HG02885 (cell line): ENCODE measurements at regions not wholly inside any gene's neighbourhood (a gene's known extent, or its start where the extent isn't known, plus 50 kb on each side); places are given as distances from the start of the nearest gene placed in this dataset.

Source experiments
- ATAC-seq: cut with Tn5 transposase; IDR thresholded peaks from one replicate; pipeline ENCODE4 v1.9.1; 2021; ENCODE audit warnings: mild to moderate bottlenecking; ENCODE audit not compliant: unreplicated experiment, poor library complexity

DNA sequence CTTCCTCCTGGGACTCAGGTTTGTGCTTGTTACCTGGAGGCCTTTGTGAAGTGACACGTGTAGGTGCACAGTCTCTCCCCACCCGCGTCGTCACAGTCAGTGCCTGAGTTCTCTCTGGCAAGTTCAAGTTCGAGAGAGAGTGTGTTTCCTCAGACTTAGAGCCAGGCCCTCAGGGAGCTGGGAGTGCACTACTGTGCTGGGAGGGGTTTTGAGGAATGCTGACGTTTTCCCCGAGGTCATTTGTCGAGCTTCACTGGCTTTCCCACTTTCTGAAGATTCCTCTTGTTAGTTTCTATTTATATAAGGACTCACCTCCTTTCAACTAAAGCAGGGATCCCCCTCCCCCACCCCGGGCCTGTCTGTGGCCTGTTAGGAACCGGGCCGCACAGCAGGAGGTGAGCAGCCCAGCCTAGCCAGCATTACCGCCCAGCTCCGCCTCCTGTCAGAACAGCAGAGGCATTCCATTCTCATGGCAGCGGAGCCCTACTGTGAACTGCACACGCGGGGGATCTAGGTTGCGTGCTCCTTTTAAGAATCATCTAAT lies 209.2 kb downstream of the DIRAS2 start:
- no peak for ATAC-seq

DNA sequence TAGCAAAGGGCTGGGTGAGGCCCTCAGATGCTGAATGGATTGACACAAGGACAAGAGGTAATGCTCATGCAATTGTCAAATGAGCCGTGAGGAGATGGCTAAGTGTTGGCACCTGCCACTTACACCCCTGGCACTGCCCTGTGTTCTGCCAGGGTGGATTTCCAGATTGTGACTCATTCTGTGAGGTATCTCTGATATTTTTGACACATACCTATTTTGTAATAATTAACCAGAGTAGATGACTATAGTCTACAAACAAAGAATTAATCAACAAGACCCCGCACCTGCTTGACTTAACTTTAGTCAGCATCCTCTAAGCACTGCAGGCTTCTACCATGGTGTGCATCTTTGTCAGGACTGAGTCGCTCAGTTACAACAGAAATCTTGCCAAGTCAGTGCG lies 200.8 kb downstream of the DIRAS2 start:
- no peak for ATAC-seq

DNA sequence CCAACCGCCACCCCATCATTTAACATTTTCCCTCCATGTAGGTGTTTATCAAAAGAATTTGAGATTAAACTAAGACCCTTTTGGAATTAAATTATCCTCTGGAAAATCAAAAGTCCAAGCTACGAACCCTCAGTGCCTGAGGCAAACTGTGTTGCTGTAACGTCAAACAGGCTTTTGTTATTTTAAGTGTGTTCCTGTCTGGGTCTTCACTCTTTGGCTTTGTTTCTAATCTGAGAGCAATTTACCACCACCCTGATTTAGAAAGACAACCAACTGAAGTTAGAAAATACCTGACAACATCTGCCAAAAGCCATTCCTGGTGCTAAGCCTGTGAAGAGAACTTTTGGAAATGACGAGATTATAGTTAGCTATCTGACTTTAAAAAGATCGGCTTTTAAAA lies 199.9 kb downstream of the DIRAS2 start:
- ATAC-seq = no peak

DNA sequence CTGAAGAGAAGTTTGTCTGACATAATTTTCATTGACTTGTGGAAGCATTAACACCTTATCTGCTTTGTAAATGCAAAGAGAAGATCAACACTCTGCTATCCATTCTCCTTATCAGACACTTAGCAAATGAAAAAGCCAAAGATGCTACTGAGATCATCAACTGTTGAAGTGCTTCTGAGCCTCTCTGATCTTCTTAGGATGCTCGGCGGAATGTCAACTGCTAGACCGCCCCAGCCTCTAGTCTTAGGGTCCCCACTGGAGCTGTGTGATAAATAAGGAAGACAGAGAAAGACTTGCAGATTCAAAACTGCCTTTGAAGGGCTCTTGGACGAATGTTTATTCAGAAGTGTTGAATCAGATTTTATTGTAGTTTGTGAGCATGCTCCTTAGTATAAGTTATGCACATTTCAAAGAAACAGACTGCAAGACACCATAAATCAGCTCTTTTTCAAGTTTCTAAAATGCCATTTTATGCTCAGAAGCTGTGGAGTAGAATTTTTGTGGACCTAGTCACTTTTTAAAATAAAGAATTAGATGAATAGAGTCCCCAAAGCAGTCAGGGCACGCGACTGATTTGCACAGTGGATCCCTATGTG lies 197.9 kb downstream of the DIRAS2 start:
- ATAC-seq = no peak

DNA sequence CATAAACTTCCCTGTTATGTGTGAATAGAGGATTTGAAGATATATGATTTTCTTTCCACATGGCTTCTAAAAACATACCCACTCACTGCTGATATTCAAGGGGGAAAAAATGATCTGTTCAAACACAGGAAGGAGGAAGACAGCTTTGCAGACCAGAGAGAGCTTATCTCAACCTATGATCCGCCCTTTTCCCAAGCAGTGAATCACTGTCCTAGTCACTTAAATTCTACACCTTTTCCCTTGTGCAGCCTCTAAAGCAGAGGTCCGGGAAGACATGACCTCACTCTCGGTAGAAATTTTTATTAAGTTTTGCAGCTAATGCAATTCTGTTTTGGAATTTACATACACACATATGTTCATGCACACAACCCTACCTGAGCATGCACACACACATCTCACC lies 197.2 kb downstream of the DIRAS2 start:
- ATAC-seq = no peak

DNA sequence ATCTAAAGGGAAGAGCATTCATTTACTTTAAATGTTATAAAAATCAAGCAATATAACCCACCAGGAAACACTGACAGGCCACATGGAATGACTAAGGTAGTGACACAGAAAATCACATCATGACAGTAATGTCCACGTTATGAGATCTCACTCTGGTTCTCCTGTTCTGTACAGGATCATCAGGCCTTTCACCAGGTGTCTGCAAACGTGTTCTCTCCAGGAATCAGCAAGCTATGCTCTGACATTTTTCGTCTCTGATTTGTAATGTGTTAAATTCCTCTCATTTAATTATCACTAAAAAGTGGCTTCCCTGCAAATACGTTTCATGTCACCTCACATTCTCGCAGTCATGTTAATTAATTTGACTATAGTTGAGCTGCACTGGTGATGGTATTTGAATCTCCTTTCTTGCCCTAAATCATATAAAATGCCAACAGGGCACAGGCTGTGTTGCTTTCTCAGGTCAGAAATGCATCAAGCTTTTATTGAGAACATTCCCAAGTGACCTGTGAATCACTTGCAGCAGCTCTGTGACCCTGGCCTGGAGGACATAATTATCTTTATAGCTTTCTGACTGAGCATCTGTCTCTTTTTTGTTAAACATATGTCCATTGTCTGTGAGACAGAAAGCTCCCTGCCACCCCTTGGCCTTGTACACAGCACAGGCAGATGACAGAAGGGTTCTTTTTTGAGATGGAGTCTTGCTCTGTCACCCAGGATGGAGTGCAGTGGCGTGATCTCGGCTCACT lies 196.2 kb downstream of the DIRAS2 start:
- no peak for ATAC-seq

DNA sequence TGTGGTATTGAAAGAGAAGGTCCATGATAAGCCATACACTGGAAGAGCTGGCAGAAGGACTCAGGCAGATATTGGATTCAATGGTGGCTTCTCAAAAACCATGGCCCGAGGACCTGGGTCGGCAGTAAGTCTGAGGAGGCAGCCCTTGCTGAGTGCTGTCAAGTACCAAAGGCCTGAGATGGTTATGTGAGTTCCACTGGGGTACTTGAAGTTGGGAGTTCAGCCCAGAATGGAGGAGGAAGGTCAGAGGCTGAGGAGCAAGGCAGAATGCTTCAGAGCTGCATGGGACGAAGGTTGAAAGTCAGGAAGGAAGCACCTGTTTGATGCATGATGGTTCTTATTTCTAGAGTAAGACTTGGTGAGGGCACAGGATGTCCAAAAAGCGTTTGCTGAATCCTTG lies 194.9 kb downstream of the DIRAS2 start:
- no peak for ATAC-seq

DNA sequence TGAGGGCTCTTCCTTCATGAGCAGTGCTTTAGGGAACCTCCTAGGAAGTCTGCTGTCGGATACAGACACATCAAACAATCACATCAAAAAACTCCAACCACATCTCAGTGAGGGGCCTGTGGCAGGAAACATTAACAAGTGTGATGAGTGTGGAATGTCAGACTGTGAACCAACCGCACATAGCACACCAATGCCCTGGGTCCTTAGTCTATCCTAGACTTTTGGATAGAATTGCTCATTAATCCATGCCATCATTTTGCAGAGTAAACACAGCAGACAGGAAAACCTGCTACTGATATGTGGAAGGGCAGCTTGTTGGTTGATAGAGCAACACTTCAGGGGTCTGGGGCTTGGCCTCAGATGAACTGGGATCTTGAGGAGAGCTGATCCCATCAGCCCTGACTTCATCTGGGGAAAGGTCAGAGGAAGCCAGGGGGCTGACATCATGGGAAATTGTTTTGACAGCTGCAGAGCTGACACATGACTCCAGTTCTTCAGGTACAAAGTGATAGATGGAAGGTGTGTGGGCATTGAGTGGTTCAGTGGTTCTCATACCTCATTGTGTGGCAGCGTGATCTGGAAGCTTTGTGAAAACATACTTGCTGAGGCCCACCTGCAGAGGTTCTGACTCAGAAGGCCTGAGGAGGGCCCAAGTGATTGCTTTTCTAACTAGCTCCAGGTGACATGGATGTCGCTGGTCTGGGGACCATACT lies 193.3 kb downstream of the DIRAS2 start:
- ATAC-seq = no peak

DNA sequence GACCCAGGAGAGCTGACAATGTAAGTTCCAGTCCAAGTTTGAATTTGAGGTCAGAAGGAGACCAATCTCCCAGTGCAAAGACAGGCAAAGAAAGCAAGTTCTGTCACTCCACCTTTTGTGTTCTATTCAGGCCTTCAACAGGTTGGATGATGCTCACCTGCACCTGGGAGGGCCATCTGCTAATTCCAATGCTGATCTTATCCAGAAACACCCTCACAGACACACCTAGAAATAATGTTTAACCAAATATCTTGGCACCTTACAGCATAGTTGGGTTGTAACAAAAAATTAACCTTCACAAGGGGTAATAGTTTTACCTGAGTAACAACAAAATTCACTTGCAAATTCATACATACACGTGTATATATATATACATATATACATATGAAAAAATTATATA lies 190.8 kb downstream of the DIRAS2 start:
- ATAC-seq = no peak

DNA sequence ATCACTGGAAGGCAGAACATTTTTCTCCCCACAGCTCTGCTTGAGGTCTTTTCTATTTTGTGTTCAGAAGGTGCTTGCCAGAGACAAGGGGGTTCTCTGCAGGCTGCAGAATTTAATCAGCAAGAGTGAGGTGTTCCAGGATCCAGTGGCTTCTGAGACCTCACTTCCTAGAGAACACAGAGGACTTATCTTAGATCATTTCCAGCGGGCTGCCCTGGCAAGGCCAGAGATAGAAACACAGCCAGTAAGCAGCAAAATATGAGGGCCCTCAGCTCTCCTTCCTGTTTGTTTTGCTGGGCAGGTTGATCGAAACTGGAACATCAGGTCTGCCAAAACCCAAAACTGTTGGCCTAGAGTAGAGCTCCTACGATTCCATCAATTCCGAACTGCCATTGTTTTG lies 187.3 kb downstream of the DIRAS2 start:
- no peak for ATAC-seq

DNA sequence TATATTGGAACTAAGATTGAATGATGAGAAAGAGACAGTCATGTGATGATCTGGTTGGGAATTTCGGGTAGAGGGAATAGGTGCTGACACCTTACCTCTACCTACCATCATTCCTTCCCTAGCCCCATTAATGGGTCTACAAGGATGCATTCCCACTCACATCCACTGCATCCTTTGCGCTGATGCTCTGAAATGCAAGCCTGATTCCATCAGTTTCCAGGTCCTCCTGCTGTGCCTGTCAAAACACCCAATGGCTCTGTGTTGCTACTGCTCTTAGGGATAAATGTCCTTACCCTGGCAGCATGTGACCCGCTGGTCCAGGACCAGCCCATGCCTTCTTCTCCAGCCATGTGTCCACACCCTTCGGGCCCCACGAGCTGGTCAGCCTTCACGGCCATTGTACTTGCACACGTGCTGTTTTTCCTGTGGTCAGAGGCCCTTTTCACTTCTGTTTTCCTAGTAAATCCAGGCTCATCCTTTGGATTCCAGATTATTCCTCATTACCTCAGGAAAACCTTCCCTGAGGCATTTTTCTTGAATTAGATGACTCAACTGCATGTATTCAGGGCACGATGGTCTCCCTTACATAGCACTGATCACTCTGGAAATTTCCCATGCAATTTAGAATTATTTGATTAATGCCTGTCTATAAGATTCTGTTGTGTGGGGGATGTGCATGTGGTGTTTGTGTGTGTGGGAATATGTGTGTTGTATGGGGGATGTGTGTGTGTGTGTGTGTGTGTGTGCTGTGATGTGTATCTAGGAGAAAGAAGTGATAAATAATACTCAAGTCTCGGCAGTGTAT lies 185.0 kb downstream of the DIRAS2 start:
- no peak for ATAC-seq

DNA sequence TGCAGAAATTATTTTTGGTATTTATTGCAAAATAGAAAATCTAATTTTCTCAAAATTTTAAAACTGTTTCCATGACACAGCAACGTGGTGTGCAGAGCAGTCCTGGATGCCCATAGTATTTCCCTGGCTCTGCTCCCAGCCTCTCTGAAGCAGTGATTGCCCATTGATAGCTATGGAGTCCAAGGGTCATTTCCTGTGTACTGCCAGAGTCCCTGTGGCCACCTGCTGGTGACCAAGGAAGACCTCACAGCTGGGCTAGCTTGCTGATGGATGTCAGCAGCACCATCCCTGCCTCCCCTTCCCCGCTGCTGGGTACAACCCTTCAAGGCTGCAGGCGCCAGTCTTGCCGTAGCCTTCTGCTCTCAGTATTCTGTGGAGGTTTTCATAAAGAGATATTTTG lies 184.1 kb downstream of the DIRAS2 start:
- ATAC-seq = no peak

DNA sequence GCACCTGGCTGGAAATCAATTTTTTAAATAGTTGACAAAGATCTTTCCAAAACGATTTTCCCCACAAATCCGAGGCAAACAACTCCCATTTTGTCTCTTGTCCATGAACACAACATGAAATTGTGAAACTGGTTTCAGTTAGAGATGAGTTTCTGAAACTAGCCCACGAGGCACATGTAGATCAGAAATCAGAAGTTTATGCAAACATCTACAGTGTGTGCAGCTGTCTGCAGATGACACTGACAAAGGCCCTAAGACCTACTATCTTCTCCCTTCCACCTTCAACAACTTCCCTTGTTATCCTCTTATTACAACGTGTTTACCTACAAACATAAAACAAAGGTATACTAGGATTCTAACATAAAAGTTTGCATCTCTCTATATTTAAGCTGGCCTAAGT lies 183.3 kb downstream of the DIRAS2 start:
- ATAC-seq = peak; percentile 71

DNA sequence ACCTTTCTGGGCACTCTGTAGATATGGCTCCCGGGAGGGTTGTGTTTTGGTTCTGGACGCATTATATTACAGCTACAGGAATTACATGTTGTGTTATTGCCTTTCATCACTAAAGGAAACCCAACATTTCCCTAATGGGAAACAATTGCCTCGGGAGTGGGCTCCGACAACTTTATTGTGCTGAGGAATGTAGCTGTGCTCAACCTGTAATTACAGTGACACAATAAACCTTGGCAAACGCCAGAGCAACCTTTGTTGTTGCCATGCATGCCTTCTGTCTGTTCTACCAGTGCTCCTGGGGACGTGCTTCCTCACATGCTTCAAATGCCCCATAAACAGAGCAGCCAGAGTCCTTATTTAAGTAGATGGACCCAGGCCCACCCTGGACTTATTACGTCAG lies 182.4 kb downstream of the DIRAS2 start:
- ATAC-seq = no peak

DNA sequence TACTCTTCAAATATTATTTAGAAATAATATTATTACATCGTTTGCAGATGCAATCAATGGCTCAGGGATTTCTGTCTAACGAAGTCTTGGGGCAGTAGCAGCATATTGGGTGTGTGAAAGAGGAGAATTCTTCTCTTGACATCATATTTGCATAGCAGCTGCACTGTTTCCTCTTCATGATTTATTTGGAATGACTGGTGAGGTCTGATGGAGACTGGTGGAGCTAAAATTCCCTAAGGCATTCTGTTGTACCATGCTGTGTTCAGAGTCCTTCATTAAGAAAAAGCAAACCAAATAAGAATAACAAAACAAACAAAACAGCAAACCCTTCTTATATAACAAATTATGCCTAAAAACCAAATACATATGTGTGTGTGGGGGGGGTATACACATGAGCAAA lies 177.6 kb downstream of the DIRAS2 start:
- ATAC-seq = no peak

DNA sequence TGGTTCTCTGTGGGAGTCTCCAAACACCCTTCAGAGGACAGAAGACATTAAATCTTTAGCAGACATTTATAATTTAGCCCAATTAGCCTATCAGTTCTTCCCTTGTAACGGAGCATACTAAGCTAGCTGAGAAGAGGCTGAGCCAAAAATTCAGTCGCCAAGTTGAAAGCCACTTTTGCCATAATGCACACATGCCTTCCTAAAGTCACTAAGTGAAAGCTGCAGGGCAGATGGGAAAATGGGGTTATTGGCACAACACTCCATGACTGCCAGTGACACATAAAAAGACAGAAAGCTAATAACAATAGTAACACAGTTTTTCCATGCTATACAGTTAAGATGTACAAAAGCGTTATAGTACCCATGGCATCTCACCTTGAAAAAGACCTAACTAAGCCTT lies 176.2 kb downstream of the DIRAS2 start:
- ATAC-seq = no peak

DNA sequence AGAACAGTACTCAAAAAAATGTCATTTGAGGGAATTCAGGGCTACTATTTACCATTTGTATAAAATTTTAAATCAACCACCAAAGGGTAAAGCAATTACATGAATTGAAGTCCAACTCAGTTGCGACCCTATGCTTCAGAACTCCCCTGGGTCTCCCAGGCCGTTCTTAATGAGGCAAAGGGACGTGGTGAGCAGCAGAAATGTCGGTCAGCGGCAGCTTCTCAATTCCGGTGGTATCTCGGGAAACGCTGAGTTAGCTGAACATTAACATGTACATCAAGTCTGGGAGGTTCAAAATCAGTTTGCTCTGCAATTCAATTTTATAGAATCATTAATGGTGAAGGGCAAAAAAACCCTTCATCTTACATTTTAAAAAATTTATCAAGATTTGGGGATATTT lies 173.2 kb downstream of the DIRAS2 start:
- no peak for ATAC-seq

DNA sequence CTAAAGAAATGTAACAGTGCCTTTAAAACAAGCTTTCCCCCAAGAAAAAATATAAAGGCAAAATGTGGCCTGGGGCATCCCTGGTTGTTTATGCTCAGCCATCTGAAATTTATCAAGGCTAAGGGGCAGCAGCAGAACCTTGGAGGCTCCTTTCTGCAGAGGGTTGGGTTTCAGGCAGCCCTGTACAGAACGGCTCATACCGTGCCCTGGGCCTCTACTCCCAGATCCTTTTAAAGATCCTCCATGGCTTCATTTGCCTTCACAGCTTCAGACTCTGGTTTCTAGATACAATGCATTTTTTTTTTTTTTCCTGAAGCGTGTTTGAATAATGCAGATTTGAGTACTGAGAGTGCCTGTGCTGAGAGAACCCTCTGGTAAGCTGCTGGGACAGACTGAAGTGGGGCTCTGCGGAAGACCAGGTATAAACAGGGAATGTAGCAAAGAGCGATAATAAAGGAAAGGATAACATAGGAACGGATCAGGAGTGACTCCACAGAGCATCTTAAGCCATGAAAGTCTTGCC lies 172.7 kb downstream of the DIRAS2 start:
- ATAC-seq = no peak

DNA sequence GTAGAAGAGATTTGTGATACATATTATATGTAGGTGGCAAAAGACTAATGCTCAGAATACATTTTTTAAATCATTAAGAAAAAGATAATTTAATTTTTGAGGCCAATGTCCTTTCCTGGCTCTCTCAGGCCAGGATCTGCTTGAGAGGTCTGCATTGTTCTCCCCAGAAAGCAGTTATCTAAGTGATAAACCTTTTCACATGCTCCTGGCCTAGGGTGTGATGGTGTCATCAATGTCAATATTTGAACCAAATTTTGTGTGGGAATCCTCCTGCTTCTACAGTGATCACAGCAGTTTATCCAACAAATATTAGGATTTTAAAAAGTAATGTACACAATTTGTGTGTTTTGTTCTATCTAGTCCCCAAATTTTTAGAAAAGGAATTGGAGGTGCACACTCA lies 166.6 kb downstream of the DIRAS2 start:
- no peak for ATAC-seq

DNA sequence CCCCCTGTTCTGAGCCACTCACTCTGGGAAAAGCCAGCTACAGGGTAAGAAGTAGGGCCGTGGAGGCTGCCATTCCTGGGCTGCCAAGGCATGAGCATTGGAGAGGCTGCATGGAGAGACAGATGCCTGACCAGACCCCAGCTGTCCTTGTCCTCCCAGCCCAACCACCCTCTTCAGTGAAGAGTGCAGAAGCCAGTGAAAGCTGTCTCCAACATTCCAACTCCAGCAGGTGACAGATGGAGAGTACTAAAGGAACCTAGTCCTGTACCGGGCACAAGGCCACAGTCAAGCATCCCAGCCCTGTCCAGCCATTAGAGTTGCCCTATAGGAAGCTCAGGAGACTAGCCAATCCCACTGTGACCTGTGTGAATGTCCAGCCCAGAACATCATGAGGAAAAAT lies 165.1 kb downstream of the DIRAS2 start:
- no peak for ATAC-seq
